GM12864 (cell line): ENCODE measurements at regions not wholly inside any gene's neighbourhood (a gene's known extent, or its start where the extent isn't known, plus 50 kb on each side); places are given as distances from the start of the nearest gene placed in this dataset.

Experiments used
- DNase-seq: peaks from one replicate; pipeline ENCODE4 v3.0.0-alpha.2; 2011; ENCODE audit warnings: low read depth
- H3K4me3 ChIP-seq: 2 replicates; pipeline ENCODE4 v1.5.1; 2011; ENCODE audit warnings: mild to moderate bottlenecking, low read depth, low read length, control low read depth
- TF ChIP-seq, protein P1 (sequence below): IDR thresholded peaks from 2 replicates; pipeline ENCODE4 v1.5.1; 2011; ENCODE audit warnings: low read depth, mild to moderate bottlenecking, moderate library complexity, low read length, control low read depth, inconsistent platforms; ENCODE audit errors: missing control alignments

DNA sequence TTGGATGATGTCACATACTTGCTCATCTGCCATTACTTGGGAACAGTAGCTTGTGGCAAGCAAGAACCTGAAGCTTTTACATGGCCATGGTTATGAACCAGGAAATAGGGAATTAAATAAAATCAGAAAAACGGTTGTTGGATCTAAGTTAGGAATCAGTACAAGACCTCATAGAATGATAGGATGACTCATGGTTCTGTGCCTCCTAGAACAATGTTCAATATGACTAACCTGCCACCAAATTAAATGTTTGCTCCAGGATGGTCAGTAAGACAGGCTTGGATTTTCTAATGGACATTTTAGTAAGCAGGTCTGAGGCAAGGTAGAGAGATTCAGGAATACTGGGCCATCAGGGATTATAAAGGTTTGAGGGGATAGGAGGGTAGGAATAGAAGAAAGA lies 218.9 kb downstream of the PLOD2 start:
- no peak overlapping the region for H3K4me3 ChIP-seq
- DNase-seq, result no peak
- TF ChIP-seq, protein P1, sequence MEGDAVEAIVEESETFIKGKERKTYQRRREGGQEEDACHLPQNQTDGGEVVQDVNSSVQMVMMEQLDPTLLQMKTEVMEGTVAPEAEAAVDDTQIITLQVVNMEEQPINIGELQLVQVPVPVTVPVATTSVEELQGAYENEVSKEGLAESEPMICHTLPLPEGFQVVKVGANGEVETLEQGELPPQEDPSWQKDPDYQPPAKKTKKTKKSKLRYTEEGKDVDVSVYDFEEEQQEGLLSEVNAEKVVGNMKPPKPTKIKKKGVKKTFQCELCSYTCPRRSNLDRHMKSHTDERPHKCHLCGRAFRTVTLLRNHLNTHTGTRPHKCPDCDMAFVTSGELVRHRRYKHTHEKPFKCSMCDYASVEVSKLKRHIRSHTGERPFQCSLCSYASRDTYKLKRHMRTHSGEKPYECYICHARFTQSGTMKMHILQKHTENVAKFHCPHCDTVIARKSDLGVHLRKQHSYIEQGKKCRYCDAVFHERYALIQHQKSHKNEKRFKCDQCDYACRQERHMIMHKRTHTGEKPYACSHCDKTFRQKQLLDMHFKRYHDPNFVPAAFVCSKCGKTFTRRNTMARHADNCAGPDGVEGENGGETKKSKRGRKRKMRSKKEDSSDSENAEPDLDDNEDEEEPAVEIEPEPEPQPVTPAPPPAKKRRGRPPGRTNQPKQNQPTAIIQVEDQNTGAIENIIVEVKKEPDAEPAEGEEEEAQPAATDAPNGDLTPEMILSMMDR, result no peak

DNA sequence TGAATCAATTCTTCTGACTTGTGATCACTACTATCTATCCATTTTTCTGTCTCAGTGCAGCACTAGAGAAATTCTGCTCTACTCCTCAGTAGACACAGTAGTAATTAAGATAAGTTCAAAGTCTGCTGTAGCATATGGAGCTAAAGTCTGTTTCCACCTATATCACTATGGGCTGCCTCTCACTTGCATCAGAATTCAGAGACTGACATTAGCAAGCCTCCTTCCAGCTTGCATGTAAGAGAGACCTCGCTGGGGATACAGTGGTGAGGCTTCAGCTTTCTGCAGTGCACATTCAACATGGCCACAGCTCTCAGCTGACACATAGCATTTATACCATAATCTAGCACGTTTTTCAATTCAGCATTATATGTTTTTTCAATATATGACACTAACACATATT lies 217.0 kb downstream of the PLOD2 start:
- no peak for DNase-seq
- no peak overlapping the region for H3K4me3 ChIP-seq
- TF ChIP-seq, protein P1, result no peak

DNA sequence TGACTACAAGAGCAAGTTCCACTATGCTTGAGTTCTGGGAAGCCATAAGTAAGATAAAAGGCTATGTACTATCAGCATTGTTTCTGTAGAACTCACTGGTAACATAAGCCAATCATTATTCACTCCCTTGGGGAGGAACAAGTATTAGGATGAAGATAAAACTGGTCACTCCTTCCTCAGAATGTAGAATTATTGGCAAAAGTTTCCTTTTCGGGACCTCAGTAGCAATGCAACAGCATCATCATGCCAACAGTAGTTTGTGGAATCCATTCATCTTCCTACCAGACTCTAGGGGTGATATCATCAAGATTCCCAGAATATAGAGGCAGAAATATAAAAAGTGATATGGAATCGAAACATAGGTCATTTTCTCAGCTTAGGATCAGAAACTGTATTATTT lies 209.5 kb downstream of the PLOD2 start:
- TF ChIP-seq, protein P1, result no peak
- no peak for DNase-seq
- no peak overlapping the region for H3K4me3 ChIP-seq

DNA sequence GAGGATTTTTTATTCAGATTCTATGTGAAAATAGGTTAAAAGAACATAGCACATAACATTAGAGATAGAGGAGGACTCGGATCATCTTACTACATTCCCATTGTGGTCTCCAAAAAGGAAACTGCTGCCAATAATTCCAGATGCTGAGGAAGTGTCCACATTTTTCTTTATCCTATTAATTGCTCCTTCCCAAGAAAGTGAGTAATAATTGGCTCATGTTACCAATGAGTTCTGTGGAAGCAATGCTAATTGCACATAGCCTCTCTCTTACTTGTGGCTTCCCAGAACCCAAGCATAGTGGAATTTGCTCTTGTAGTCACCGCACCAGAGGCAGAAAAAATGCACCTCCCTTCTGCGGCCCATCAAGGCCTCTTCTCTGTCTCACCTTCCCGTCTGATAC lies 208.4 kb downstream of the PLOD2 start:
- TF ChIP-seq, protein P1, result no peak
- no peak overlapping the region for H3K4me3 ChIP-seq
- DNase-seq, result no peak

DNA sequence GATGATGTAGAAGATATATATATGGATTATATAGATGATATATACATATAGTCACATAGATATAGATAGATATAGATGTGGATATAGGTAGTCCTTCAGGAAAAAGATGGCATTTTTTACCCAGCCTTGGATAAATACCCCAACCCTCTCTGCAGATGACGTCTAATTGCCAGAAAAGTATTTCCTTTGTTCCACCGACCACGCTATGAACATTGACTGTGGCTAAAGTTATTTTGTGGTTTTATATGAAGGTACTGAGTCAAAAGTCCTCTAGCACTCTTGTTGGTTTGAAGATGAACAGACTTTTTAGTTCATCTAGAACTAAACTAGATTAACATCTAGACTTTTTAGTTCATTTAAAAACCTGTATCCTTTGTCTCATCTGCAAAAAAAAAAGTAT lies 207.7 kb downstream of the PLOD2 start:
- H3K4me3 ChIP-seq, result no peak overlapping the region
- no peak for DNase-seq
- TF ChIP-seq, protein P1, result no peak

DNA sequence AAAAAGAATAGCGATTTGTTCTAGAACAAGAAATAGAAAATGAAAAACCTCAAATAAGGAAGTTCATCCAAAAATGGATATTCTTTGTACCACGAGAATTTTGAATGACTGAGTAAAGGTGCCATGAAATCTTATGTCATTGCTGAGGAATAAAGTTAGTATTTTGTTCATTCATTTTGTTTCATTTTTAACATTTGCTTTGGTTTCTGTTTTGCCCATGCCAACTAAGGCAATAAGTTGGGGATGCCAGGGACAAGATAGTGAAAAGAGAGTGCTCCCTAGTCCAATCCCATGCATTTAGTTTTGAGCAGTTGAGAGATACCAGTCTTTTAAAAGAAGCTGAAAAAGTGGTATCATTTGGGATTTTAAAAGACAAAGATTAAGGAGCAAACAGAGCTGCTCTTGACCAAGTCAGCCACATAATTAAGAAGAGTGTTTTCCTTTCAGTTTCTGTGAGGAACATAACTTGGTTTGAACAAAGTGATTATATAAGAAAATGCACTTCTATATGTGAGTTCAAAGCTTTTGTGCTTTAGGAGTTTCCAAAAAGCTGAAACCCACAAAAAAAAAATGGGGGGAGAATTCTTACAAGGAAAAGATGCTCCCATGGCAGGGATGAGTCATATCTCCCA lies 201.4 kb downstream of the PLOD2 start:
- no peak overlapping the region for H3K4me3 ChIP-seq
- no peak for DNase-seq

DNA sequence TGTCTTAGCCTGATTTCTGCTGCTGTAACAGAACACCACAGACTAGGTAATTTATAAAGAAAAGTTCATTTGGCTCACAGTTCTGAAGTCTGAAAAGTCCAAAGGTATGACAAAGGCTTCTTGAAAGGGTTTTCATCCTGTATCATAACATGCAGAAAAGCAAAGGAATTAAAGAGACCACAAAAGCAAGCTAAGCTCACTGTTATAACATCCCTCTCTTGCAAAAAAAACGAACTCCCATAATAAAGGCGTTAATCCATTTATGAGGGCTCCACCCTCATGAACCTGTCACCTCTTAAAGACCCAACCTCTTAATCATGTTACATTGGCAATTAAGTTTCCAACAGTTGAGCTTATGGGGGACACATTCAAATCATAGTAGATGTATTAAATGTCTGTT lies 197.9 kb downstream of the PLOD2 start:
- no peak overlapping the region for H3K4me3 ChIP-seq
- TF ChIP-seq, protein P1, result no peak
- DNase-seq, result no peak

More for the DNA sequence above, 201.4 kb downstream of the PLOD2 start:
- TF ChIP-seq, protein P1, result no peak
